Ascending aorta (tissue), 2 donors: ENCODE measurements at regions not wholly inside any gene's neighbourhood (a gene's known extent, or its start where the extent isn't known, plus 50 kb on each side); places are given as distances from the start of the nearest gene placed in this dataset.

Experiments
- DNase-seq, 2 donors: peaks; one replicate each; pipeline ENCODE4 v3.0.0-alpha.2; 2019; ENCODE audit warnings: low spot score in 2 of 2
- H3K27ac ChIP-seq, 2 donors: fragments of 200-600 bp; sonication (generic); one replicate each; pipeline ENCODE4 v1.5.1; 2016 to 2017; ENCODE audit warnings: mild to moderate bottlenecking in 1 of 2
- H3K27me3 ChIP-seq: fragments of 200-600 bp; sonication (generic); one replicate; pipeline ENCODE4 v1.5.1; 2017
- H3K36me3 ChIP-seq, 2 donors: fragments of 200-600 bp; sonication (generic); one replicate each; pipeline ENCODE4 v1.5.1; 2016
- H3K4me1 ChIP-seq, 2 donors: fragments of 200-600 bp; sonication (generic); one replicate each; pipeline ENCODE4 v1.5.1; 2016 to 2017; ENCODE audit warnings: mild to moderate bottlenecking in 1 of 2
- H3K4me3 ChIP-seq, 2 donors: fragments of 200-600 bp; sonication (generic); one replicate each; pipeline ENCODE4 v1.5.1; 2016 to 2017; ENCODE audit warnings: mild to moderate bottlenecking in 1 of 2
- H3K9me3 ChIP-seq, 2 donors: fragments of 200-600 bp; sonication (generic); one replicate each; pipeline ENCODE4 v1.5.1; 2016
- CTCF ChIP-seq, 3 experiments: fragments of 200-600 bp in 2 of 3; fragments of 450-650 bp in 1 of 3; sonication (generic) in 2 of 3; IDR thresholded peaks; one replicate each; pipeline ENCODE4 v1.5.1; 2016 to 2019; ENCODE audit warnings: antibody characterized with exemption in 3 of 3, mild to moderate bottlenecking in 1 of 3, moderate library complexity in 1 of 3
- intact Hi-C: fragments of 100-400 bp; cut with DNase I; formaldehyde crosslinking; loops from one replicate; pipeline ENCODE4 v1.15.1; 2023

- Histone ChIP-seq H3K9me3 (no peaks in the 10 kb centered on the region), H3K27me3 (no peaks in the 10 kb centered on the region), H3K36me3 (no peaks in the 10 kb centered on the region), H3K4me3 (no peak overlapping the region), H3K27ac (no peak overlapping the region), H3K4me1 (no peaks in the 10 kb centered on the region)
- no peak for DNase-seq
- TF ChIP-seq CTCF (IDR thresholded peaks at IDR 0.05) = no peak
- intact Hi-C loops = no loop called here
Observed at GRCh38 chr14:83470466-83470865, 1936.8 kb upstream of the SEL1L start.

GRCh38 chr14:83470959-83471695 is 1937.5 kb upstream of the SEL1L start:
- Histone ChIP-seq H3K27ac (no peak overlapping the region), H3K4me3 (no peak overlapping the region), H3K36me3 (no peaks in the 10 kb centered on the region), H3K4me1 (no peaks in the 10 kb centered on the region), H3K27me3 (no peaks in the 10 kb centered on the region), H3K9me3 (no peaks in the 10 kb centered on the region)
- DNase-seq = no peak
- intact Hi-C loops = no loop called here
- TF ChIP-seq CTCF (IDR thresholded peaks at IDR 0.05) = no peak

DNA sequence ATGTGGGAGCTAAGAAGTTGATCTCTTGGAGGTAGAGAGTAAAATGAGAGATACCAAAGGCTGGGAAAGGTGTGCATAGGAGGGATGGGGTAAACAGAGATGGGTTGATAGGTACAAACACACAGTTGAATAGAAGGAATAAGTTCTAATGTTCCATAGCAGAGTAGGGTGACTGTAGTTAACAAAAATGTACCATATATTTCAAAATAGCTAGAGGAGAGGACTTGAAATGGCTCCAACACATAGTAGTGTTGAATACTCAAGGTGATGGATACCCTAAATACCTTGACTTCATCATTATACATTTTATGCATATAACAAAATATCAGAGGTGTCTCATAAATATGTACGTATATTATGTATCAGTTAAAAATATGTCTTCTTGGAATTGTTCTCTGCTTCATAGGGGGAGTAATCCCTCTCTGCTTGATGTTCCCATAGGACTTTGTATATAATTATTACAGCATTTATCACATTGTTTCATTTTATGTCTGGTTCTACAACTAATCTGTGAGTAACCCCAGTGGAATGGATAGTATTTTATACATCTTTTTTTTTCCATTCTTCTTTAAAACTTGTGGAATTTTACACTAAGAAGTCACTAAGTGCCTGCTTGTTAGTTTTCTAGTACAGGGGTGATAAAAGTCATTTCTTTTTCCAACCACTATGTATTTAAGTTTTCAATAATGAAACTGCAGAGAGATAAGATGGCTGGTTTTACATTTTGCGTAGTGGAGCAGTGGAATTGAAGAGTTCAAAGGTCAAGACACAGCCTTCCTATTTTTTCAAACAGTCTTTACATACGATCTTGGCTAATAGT is 1940.0 kb upstream of the SEL1L start:
- Histone ChIP-seq H3K9me3 (no peaks in the 10 kb centered on the region), H3K36me3 (no peaks in the 10 kb centered on the region), H3K27ac (no peak overlapping the region), H3K4me3 (no peak overlapping the region), H3K4me1 (no peaks in the 10 kb centered on the region), H3K27me3 (no peaks in the 10 kb centered on the region)
- intact Hi-C loops = no loop called here
- TF ChIP-seq CTCF (IDR thresholded peaks at IDR 0.05) = no peak
- DNase-seq = no peak

GRCh38 chr14:83478741-83479140 is 1945.1 kb upstream of the SEL1L start:
- H3K4me3 ChIP-seq = no peak overlapping the region
- no peak for DNase-seq
- no peak overlapping the region for H3K27ac ChIP-seq
- no peaks in the 10 kb centered on the region for H3K4me1 ChIP-seq
- no peaks in the 10 kb centered on the region for H3K27me3 ChIP-seq
- no peak for TF ChIP-seq CTCF (IDR thresholded peaks at IDR 0.05)
- H3K9me3 ChIP-seq = no peaks in the 10 kb centered on the region
- intact Hi-C loops = no loop called here
- H3K36me3 ChIP-seq = no peaks in the 10 kb centered on the region

GRCh38 chr14:83483063-83483462 is 1949.4 kb upstream of the SEL1L start:
- Histone ChIP-seq H3K27me3 (no peaks in the 10 kb centered on the region), H3K4me1 (no peaks in the 10 kb centered on the region), H3K36me3 (no peaks in the 10 kb centered on the region), H3K27ac (no peak overlapping the region), H3K9me3 (no peaks in the 10 kb centered on the region), H3K4me3 (no peak overlapping the region)
- TF ChIP-seq CTCF (IDR thresholded peaks at IDR 0.05) = no peak
- no peak for DNase-seq
- intact Hi-C loops = no loop called here
